H1 (cell line): ENCODE measurements at regions not wholly inside any gene's neighbourhood (a gene's known extent, or its start where the extent isn't known, plus 50 kb on each side); places are given as distances from the start of the nearest gene placed in this dataset.

Source experiments
- CTCF ChIA-PET: fragments of 300-600 bp; sonication (Branson Sonifier 250); formaldehyde crosslinking; loops from one replicate; lab custom pipeline; 2021; ENCODE audit not compliant: partially characterized antibody; lab: Charles Lee
- POLR2A ChIA-PET: fragments of 300-600 bp; sonication (Branson Sonifier 250); formaldehyde crosslinking; loops from one replicate; lab custom pipeline; 2021; ENCODE audit warnings: inconsistent platforms; ENCODE audit not compliant: partially characterized antibody; lab: Charles Lee
- DNase-seq, 2 experiments: peaks; one replicate each; pipeline versions ENCODE4 v3.0.0 to v3.0.0-alpha.2; 2010 to 2022; ENCODE audit warnings: low spot score in 2 of 2, low read depth in 1 of 2, mixed read lengths in 1 of 2
- FAIRE-seq: peaks from 2 replicates; lab custom pipeline; 2011; peaks lifted over from hg19 to GRCh38; lab: Jason Lieb, UNC
- H2AFZ ChIP-seq: 2 replicates; pipeline ENCODE4 v1.8.1; 2012; ENCODE audit warnings: low read length, inconsistent platforms
- H2AK5ac ChIP-seq: 2 replicates; pipeline ENCODE4 v1.6.1; 2013; ENCODE audit warnings: low read depth, low read length
- H2BK120ac ChIP-seq: replicated peaks from 2 replicates; pipeline ENCODE3; 2013; ENCODE audit warnings: low read depth, low read length, inconsistent platforms
- H2BK12ac ChIP-seq: 2 replicates; pipeline ENCODE4 v1.6.1; 2013; ENCODE audit warnings: low read depth, low read length
- H2BK15ac ChIP-seq: 2 replicates; pipeline ENCODE4 v1.6.1; 2013; ENCODE audit warnings: low read length
- H2BK20ac ChIP-seq: 2 replicates; pipeline ENCODE4 v1.6.1; 2013; ENCODE audit warnings: low read length
- H2BK5ac ChIP-seq: 2 replicates; pipeline ENCODE4 v1.6.1; 2013; ENCODE audit warnings: low read depth, low read length
- H3K14ac ChIP-seq: 2 replicates; pipeline ENCODE4 v1.6.1; 2013; ENCODE audit warnings: inconsistent platforms; ENCODE audit not compliant: insufficient read length
- H3K18ac ChIP-seq: 2 replicates; pipeline ENCODE4 v1.6.1; 2013; ENCODE audit warnings: low read length; ENCODE audit errors: extremely low read depth
- H3K23ac ChIP-seq: 2 replicates; pipeline ENCODE4 v1.6.1; 2013; ENCODE audit warnings: inconsistent platforms; ENCODE audit not compliant: insufficient read length
- H3K23me2 ChIP-seq: 2 replicates; pipeline ENCODE4 v1.6.1; 2013; ENCODE audit warnings: low read depth, low read length
- H3K27ac ChIP-seq: 2 replicates; pipeline ENCODE4 v1.6.1; 2011; ENCODE audit warnings: low read depth, low read length, inconsistent platforms
- H3K27me3 ChIP-seq, 4 experiments: replicated peaks in 1 of 4; 1 replicate in 1 of 4; 2 replicates in 3 of 4; pipeline versions ENCODE4 v1.6.1 to v1.8.1; 2011 to 2013; ENCODE audit warnings: low read length in 3 of 4, mild to moderate bottlenecking in 3 of 4, inconsistent platforms in 2 of 4, mixed read lengths in 2 of 4, moderate library complexity in 1 of 4; ENCODE audit not compliant: control insufficient read depth in 3 of 4, insufficient read depth in 3 of 4; ENCODE audit errors: extremely low read depth in 1 of 4
- H3K36me3 ChIP-seq, 4 experiments: 2 replicates each; pipeline versions ENCODE4 v1.6.1 to v1.8.1; 2011 to 2013; ENCODE audit warnings: mild to moderate bottlenecking in 4 of 4, low read length in 3 of 4, moderate library complexity in 2 of 4, control low read depth in 1 of 4, inconsistent platforms in 1 of 4; ENCODE audit not compliant: insufficient read depth in 4 of 4, control insufficient read depth in 2 of 4
- H3K4ac ChIP-seq: replicated peaks from 2 replicates; pipeline ENCODE3; 2013; ENCODE audit warnings: low read length, low read depth, mixed read lengths, inconsistent platforms; ENCODE audit not compliant: insufficient read length
- H3K4me1 ChIP-seq, 4 experiments: replicated peaks in 1 of 4; 1 replicate in 1 of 4; 2 replicates in 3 of 4; pipeline versions ENCODE4 v1.6.1 to v1.8.1; 2011 to 2013; ENCODE audit warnings: low read length in 3 of 4, inconsistent platforms in 2 of 4, mixed read lengths in 1 of 4; ENCODE audit not compliant: insufficient read depth in 4 of 4, control insufficient read depth in 3 of 4
- H3K4me2 ChIP-seq, 2 experiments: 2 replicates each; pipeline versions ENCODE4 v1.6.1 to v1.8.1; 2011 to 2013; ENCODE audit warnings: low read depth in 2 of 2, low read length in 2 of 2, control low read depth in 1 of 2, inconsistent platforms in 1 of 2, mild to moderate bottlenecking in 1 of 2; ENCODE audit not compliant: insufficient read depth in 1 of 2
- H3K4me3 ChIP-seq, 4 experiments: fragments of 200-600, 300-600 bp in 1 of 4; sonication (generic), shearing (Covaris generic), sonication (Bioruptor Twin) in 1 of 4; 2 replicates each; pipeline versions ENCODE4 v1.5.1 to v1.8.1; 2011 to 2016; ENCODE audit warnings: low read length in 4 of 4, low read depth in 3 of 4, control low read depth in 2 of 4, inconsistent platforms in 2 of 4, mild to moderate bottlenecking in 2 of 4, mixed read lengths in 1 of 4, moderate library complexity in 1 of 4; ENCODE audit not compliant: insufficient read depth in 2 of 4; ENCODE audit errors: extremely low read depth in 1 of 4
- H3K56ac ChIP-seq: replicated peaks from 2 replicates; pipeline ENCODE3; 2013; ENCODE audit warnings: low read depth, mild to moderate bottlenecking, mixed read lengths, low read length, inconsistent platforms; ENCODE audit not compliant: insufficient read length
- H3K79me1 ChIP-seq: 2 replicates; pipeline ENCODE4 v1.6.1; 2013; ENCODE audit warnings: low read depth, low read length, control low read depth
- H3K79me2 ChIP-seq, 2 experiments: 2 replicates each; pipeline versions ENCODE4 v1.6.1 to v1.8.1; 2012 to 2013; ENCODE audit warnings: low read length in 2 of 2, mild to moderate bottlenecking in 2 of 2, inconsistent platforms in 1 of 2; ENCODE audit not compliant: insufficient read depth in 2 of 2, control insufficient read depth in 1 of 2
- H3K9ac ChIP-seq, 4 experiments: replicated peaks in 1 of 4; 1 replicate in 1 of 4; 2 replicates in 3 of 4; pipeline versions ENCODE4 v1.6.1 to v1.8.1; 2011 to 2013; ENCODE audit warnings: low read depth in 3 of 4, low read length in 3 of 4, control low read depth in 2 of 4, mild to moderate bottlenecking in 2 of 4, moderate library complexity in 2 of 4, inconsistent platforms in 1 of 4; ENCODE audit errors: extremely low read depth in 1 of 4
- H3K9me3 ChIP-seq, 2 experiments: 2 replicates each; pipeline versions ENCODE4 v1.6.1 to v1.8.1; 2012 to 2013; ENCODE audit warnings: mild to moderate bottlenecking in 2 of 2, moderate library complexity in 2 of 2, control low read depth in 1 of 2, inconsistent platforms in 1 of 2, low read depth in 1 of 2, low read length in 1 of 2, mixed read lengths in 1 of 2; ENCODE audit not compliant: insufficient read depth in 2 of 2
- H4K20me1 ChIP-seq, 2 experiments: replicated peaks in 1 of 2; 2 replicates each; pipeline versions ENCODE3 to v1.8.1; 2011 to 2013; ENCODE audit warnings: inconsistent platforms in 2 of 2, low read length in 2 of 2, mild to moderate bottlenecking in 1 of 2; ENCODE audit not compliant: insufficient read depth in 2 of 2, control insufficient read depth in 1 of 2
- H4K5ac ChIP-seq: 2 replicates; pipeline ENCODE4 v1.6.1; 2013; ENCODE audit warnings: low read length, low read depth, mixed read lengths, inconsistent platforms; ENCODE audit not compliant: insufficient read length
- H4K8ac ChIP-seq: 2 replicates; pipeline ENCODE4 v1.8.0; 2013; ENCODE audit warnings: mild to moderate bottlenecking, moderate library complexity, low read length, inconsistent platforms; ENCODE audit not compliant: insufficient read depth; ENCODE audit errors: extremely low read depth
- H4K91ac ChIP-seq: replicated peaks from 2 replicates; pipeline ENCODE3; 2013; ENCODE audit warnings: low read length, mixed read lengths, inconsistent platforms; ENCODE audit not compliant: insufficient read length
- BACH1 ChIP-seq: IDR thresholded peaks from 2 replicates; pipeline ENCODE4 v1.6.1; 2012; ENCODE audit warnings: low read length, improper control_type of control experiment
- WGBS, 2 experiments: shearing (Covaris generic) in 1 of 2; methylation state at CpG; one replicate each; pipeline versions ENCODE4 v1.1.6 to v1.1.7; 2013 to 2015; ENCODE audit warnings: low lambda C conversion rate in 2 of 2, mixed read lengths in 2 of 2, inconsistent platforms in 1 of 2, low coverage in 1 of 2, missing lambda C conversion rate in 1 of 2; ENCODE audit not compliant: insufficient replicate concordance in 2 of 2, insufficient coverage in 1 of 2, insufficient read length in 1 of 2; ENCODE audit errors: extremely low coverage in 1 of 2, missing lambda C conversion rate in 1 of 2; 5-methylcytosine and 5-hydroxymethylcytosine counted together

- Histone ChIP-seq H3K23ac (no peak overlapping the region), H4K20me1 (no peaks in the 10 kb centered on the region), H3K79me1 (no peaks in the 10 kb centered on the region), H3K4me2 (peak overlapping the region; percentile 34 to 47; a peak in 3 of 4 replicates), H3K9me3 (no peaks in the 10 kb centered on the region), H2AK5ac (0 out of 2 replicates have a peak overlapping the region, but pooled peaks have one; percentile 26), H2AFZ (no peak overlapping the region), H4K8ac (no peak overlapping the region), H3K79me2 (no peaks in the 10 kb centered on the region), H3K4me1 (peaks cover 0 to 16% (median 4%) of the 10 kb centered on the region in 4 experiments; a peak in 4 of 7 replicates), H3K23me2 (no peaks in the 10 kb centered on the region), H2BK5ac (no peak overlapping the region), H2BK20ac (no peak overlapping the region), H3K56ac (no peak overlapping the region), H2BK15ac (no peak overlapping the region), H2BK120ac (peak overlapping the region; percentile 85), H3K9ac (no peak overlapping the region), H4K5ac (no peak overlapping the region), H3K27ac (no peak overlapping the region), H3K4ac (no peak overlapping the region), H3K27me3 (no peaks in the 10 kb centered on the region), H3K36me3 (no peaks in the 10 kb centered on the region), H3K18ac (no peak overlapping the region; the same call in 1 of the 2 replicates), H3K4me3 (no peak overlapping the region), H4K91ac (no peak overlapping the region), H2BK12ac (no peak overlapping the region), H3K14ac (no peak overlapping the region)
- peak in 1 of 2 experiments; percentile 46 for DNase-seq
- ChIA-PET POLR2A (no interaction called here), CTCF (no interaction called here)
- peak; percentile 88 for FAIRE-seq
- 53% methylated on average over 6 of the region's 6 CpGs; no CpG with 5 or more reads in 1 of the 2 experiments for WGBS, 2 experiments
- no peak for TF ChIP-seq BACH1
Observed at GRCh38 chr5:107118184-107119019, 552.3 kb downstream of the EFNA5 start.
